Heart right ventricle (tissue), 16 donors: ENCODE measurements at regions not wholly inside any gene's neighbourhood (a gene's known extent, or its start where the extent isn't known, plus 50 kb on each side); places are given as distances from the start of the nearest gene placed in this dataset.
"Not testable (repeated sequence)": the region's sequence is repeated elsewhere in the genome, so short reads cannot be mapped to it uniquely, and the experiment has no call there.

Source experiments
- ATAC-seq, 8 donors: fragments of 200-7000 bp; cut with Tn5 transposase; one replicate each; pipeline ENCODE4 v1.9.1; 2020; ENCODE audit warnings: mild to moderate bottlenecking in 8 of 8, moderate library complexity in 8 of 8, moderate number of reproducible peaks in 1 of 8
- DNase-seq, 2 donors: peaks; one replicate each; pipeline ENCODE4 v3.0.0-alpha.2; 2020
- H3K27ac ChIP-seq, 10 donors: fragments of 200-600 bp; sonication (generic) in 2 of 10; one replicate each; pipeline versions ENCODE4 v1.5.0 to v1.8.0; 2020 to 2022; ENCODE audit warnings: mild to moderate bottlenecking in 3 of 10
- H3K27me3 ChIP-seq, 7 donors: fragments of 200-600 bp; one replicate each; pipeline ENCODE4 v1.8.0; 2021 to 2022; ENCODE audit warnings: mild to moderate bottlenecking in 2 of 7
- H3K36me3 ChIP-seq, 9 donors: fragments of 200-600 bp; sonication (generic) in 1 of 9; one replicate each; pipeline versions ENCODE4 v1.5.0 to v1.8.0; 2020 to 2022; ENCODE audit warnings: mild to moderate bottlenecking in 2 of 9
- H3K4me1 ChIP-seq, 9 donors: fragments of 200-600 bp; sonication (generic) in 1 of 9; one replicate each; pipeline versions ENCODE4 v1.5.0 to v1.8.0; 2020 to 2022; ENCODE audit warnings: mild to moderate bottlenecking in 4 of 9
- H3K4me3 ChIP-seq, 10 donors: fragments of 200-600 bp; sonication (generic) in 2 of 10; one replicate each; pipeline versions ENCODE4 v1.5.0 to v1.8.0; 2020 to 2022; ENCODE audit warnings: mild to moderate bottlenecking in 7 of 10, moderate library complexity in 2 of 10
- H3K9me3 ChIP-seq, 11 donors: fragments of 200-600 bp in 10 of 11; sonication (generic) in 2 of 11; one replicate each; pipeline versions ENCODE4 v1.5.0 to v1.8.0; 2013 to 2022; ENCODE audit warnings: mild to moderate bottlenecking in 2 of 11, control low read depth in 1 of 11, moderate library complexity in 1 of 11
- WGBS, 2 donors: extraction: QIAGEN DNeasy Blood & Tissue Kit; methylation state at CpG; one replicate each; pipeline ENCODE4 v1.1.7; 2013; ENCODE audit warnings: inconsistent platforms in 1 of 2; 5-methylcytosine and 5-hydroxymethylcytosine counted together
- intact Hi-C, 10 donors: fragments of 100-400 bp; cut with DNase I; formaldehyde crosslinking; loops; one replicate each; pipeline versions ENCODE4 v1.11.1 to v1.14.2; 2022
- donor health status: Arrhythmogenic right ventricular cardiomyopathy.
- donor health status: ischemic (EF 13 %, LVEDD 7.1; RV severe dilation, severe dysfunction).
- donor health status: healthy with polysubstance abuse.
- donor health status: DM: no; HTN: yes; CAD: no.
- donor health status: DM: no; HTN: no; CAD: no.
- donor health status: ischemic (EF 25% LVEDD 6.9; RV normal size, moderate dysfunction).
- donor health status: ischemic (EF 25% LVEDD 5.7; RV mildly dilated, moderate dysfunction).
- donor health status: healthy.
- donor health status: DM: yes; HTN: yes; CAD: no.
- donor health status: Ischemic cardiomyopathy.
- donor health status: ischemic (EF 35%, LVEDD 5.7; RV mildly dilated, moderate dysfunction).
- donor health status: nonischemic (EF 11% LVEDD 7.7; RV severe dilation, severe dysfunction).
- donor health status: DM: yes; HTN: yes; CAD: no.
- donor health status: PGD.
- donor health status: ischemic (EF 29% LVEDD 5.4; RV normal size, mild dysfunction).
- donor health status: nonischemic (EF 23%, LVEDD 6.1; RV moderate dilation, normal function).

DNA sequence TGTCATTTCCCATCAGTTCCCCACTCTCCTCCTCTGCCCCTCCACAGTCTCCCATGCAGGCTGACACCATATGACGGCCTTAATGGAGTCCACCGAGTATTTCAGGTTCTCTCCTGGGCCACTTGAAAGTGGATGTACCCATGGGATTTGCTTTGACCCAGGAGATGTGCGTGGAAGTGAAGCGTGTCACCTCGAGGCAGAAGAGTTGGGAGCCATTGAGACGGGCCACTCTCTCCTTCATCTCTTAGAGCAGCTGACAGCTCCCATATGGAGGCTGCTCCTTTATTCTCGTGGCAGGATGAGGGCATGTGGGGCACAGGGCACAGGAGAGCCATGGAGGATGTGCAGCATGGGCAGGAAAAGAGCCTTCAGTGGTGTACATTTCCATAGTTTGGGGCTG is 144.7 kb upstream of the CRYM start:
- H3K27ac ChIP-seq, H3K4me1 ChIP-seq, intact Hi-C loops, H3K36me3 ChIP-seq, H3K4me3 ChIP-seq, ATAC-seq, H3K27me3 ChIP-seq, H3K9me3 ChIP-seq: not testable (repeated sequence)
- WGBS, 2 donors, result 86 to 93% methylated on average over 4 of the region's 7 CpGs
- peak in 1 of 2 donors; percentile 3 for DNase-seq

DNA sequence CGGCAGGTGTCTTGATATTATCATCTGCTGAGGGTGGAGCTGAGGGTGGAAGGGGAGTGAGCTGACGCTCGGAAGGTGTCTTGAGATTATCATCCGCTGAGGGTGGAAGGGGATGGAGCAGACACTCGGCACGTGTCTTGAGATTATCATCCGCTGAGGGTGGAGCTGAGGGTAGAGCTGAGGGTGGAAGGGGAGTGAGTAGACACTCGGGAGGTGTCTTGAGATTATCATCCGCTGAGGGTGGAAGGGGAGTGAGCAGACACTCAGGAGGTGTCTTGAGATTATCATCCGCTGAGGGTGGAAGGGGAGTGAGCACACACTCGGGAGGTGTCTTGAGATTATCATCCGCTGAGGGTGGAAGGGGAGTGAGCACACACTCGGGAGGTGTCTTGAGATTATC is 126.6 kb upstream of the CRYM start:
- H3K4me3 ChIP-seq, ATAC-seq, H3K4me1 ChIP-seq, H3K27me3 ChIP-seq, H3K36me3 ChIP-seq, DNase-seq, intact Hi-C loops, H3K27ac ChIP-seq, H3K9me3 ChIP-seq: not testable (repeated sequence)
- 88% methylated on average over 4 of the region's 13 CpGs; no CpG with 5 or more reads in 1 of the 2 donors for WGBS, 2 donors

DNA sequence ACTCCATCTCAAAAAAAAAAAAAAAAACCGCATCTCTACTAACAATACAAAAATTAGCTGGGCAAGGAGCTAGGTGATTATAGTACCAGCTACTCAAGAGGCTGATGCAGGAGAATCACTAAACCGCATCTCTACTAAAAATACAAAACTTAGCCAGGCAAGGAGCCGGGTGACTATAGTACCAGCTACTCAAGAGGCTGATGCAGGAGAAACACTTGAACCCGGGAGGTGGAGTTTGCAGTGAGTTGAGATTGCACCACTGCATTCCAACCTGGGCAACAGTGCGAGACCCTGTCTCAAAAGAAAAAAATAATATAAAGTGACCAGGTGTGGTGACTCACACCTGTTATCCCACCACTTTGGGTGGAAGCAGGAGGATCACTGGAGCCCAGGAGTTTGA is 119.8 kb upstream of the CRYM start:
- H3K36me3 ChIP-seq, DNase-seq, ATAC-seq, H3K27me3 ChIP-seq, H3K4me1 ChIP-seq, intact Hi-C loops, H3K27ac ChIP-seq, H3K9me3 ChIP-seq, H3K4me3 ChIP-seq: not testable (repeated sequence)
- 88 to 89% methylated on average over 4 to 5 of the region's 5 CpGs for WGBS, 2 donors

DNA sequence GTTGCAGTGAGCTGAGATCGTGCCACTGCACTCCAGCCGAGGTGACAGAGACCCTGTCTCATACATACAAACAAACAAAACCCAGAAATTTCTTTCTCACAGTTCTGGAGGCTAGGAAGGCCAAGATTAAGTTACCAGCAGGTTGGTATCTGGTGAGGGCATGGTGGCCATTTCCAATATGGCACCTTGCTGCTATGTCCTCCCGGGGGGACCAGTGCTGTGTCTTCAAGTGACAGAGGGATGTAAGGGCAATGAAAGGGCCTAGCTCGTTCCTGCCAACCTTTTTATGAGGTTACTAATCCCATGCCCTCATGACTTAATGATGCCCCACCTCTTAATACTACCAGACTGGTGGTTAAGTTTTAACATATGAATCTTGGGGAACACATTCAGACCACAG is 118.5 kb upstream of the CRYM start:
- intact Hi-C loops, H3K4me3 ChIP-seq, H3K9me3 ChIP-seq, H3K4me1 ChIP-seq, H3K27me3 ChIP-seq, DNase-seq, H3K27ac ChIP-seq, H3K36me3 ChIP-seq: not testable (repeated sequence)
- WGBS, 2 donors, result 94% methylated on average over 2 of the region's 4 CpGs; no CpG with 5 or more reads in 1 of the 2 donors
- peak in 1 of 8 donors; percentile 53 for ATAC-seq

DNA sequence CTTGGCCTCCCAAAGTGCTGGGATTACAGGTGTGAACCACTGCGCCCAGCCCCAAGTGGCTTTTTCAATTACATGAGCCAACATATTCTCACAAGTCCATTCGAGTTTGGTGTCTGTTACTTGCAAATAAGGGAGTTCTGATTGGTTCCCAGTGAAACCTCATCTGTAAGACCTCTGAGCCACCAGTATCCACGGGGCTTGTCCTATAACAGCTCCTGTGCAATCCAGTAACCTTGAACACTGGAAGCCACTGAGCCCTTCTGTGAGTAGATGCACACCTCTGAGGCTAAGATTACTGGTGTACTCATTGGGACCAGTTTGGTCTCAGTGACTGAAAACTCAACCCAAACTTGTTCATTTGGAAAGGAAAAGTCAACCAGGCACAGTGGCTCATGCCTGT is 112.5 kb upstream of the CRYM start:
- H3K9me3 ChIP-seq, DNase-seq, H3K36me3 ChIP-seq, ATAC-seq, H3K27ac ChIP-seq, intact Hi-C loops, H3K27me3 ChIP-seq, H3K4me3 ChIP-seq, H3K4me1 ChIP-seq: not testable (repeated sequence)
- no CpG with 5 or more reads among the region's 3 CpGs for WGBS, 2 donors

DNA sequence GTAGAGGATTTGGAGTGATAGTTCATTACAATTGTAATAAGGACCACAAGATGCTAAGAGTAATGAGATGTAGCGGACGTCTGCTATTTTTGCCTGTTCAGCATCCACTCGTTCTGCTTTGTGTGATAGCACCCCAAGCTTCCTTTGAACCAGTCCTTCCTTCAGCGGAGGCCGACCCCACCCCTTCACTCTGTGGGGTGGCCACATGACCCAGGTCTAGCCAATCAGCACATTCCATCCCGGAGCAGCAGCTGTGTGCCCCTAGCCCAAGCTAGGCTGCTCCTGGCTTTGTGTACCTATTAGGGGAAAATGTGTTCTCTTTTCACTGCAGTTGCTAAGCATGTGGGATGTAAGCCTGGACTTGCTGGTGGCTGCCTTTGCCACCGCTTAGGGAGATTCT is 111.8 kb upstream of the CRYM start:
- H3K27ac ChIP-seq, intact Hi-C loops, H3K4me1 ChIP-seq, H3K9me3 ChIP-seq, DNase-seq, H3K27me3 ChIP-seq, H3K4me3 ChIP-seq, ATAC-seq, H3K36me3 ChIP-seq: not testable (repeated sequence)
- WGBS, 2 donors, result 0 to 9% methylated on average over 2 to 3 of the region's 7 CpGs

DNA sequence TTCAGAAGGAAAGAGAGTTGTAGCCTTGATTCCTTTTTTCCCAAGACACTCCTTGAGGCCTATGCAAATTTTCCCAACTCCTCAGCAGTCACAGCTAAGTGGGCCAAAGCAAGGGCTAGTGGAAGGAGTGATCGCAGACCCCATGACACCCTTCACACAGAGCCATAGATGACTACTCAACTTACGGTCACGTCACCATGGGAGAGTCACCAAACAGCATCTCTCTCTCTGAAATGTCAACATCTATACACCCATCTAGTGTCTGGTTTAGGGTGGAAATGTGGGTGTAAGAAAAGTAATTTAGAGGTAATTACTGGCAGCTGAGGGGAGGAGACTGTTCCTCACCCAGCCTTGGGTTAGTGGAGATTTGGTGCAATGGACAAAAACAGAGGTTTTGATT is 109.7 kb upstream of the CRYM start:
- ATAC-seq, H3K4me3 ChIP-seq, H3K9me3 ChIP-seq, intact Hi-C loops, H3K36me3 ChIP-seq, H3K27ac ChIP-seq, H3K4me1 ChIP-seq, H3K27me3 ChIP-seq, DNase-seq: not testable (repeated sequence)
- 100% methylated on average over 2 of the region's 3 CpGs for WGBS, 2 donors

DNA sequence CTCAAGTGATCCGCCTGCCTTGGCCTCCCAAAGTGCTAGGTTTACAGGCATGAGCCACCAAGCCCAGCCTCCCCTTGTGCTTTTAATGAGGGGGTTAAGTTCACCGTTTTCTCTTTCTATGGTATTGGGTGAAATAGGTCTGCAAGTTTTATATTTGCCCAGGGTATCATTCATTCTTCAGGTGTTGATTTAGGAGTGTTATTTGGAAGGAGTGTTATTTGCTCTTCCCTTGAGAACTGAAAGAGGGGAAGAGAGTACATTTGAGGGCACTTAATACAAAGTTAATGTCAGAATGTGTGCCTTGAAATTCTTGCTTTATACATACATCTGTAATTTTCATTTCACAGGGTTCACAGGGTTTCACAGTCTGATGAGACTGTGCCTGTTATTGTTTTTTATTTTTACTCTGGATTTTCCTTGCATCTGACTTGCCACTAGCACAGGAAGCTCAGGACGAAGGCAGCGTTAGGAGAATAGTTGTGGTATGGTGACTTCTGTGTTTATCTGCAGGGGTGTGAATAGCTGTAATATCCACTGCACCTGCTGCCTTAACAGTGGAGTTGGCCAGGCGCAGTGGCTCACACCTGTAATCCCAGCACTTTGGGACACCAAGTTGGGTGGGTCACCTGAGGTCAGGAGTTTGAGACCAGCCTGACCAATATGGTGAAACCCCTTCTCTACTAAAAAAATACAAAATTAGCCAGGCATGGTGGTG is 108.3 kb upstream of the CRYM start:
- H3K4me1 ChIP-seq, H3K9me3 ChIP-seq, intact Hi-C loops, DNase-seq, H3K4me3 ChIP-seq, ATAC-seq, H3K36me3 ChIP-seq, H3K27me3 ChIP-seq, H3K27ac ChIP-seq: not testable (repeated sequence)
- 100% methylated on average over 1 of the region's 5 CpGs; no CpG with 5 or more reads in 1 of the 2 donors for WGBS, 2 donors

DNA sequence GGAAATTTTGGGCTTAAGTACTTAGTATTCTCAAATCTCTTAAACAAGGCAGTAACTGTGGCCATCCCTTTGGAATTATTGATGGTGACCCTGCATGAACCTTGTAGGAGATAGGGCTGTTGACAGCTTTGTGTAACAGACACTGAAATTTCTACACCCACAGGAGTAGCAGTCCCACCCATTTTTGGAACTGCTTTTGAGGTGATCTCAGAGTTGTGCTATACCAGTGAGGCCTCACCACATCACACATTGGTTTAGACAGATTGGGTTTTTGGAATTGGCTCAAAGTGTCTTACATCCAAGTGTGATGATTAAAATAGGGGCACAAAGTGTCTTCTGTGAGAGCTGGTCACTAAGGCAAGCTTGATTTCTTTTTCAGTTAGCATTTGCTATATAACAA is 105.6 kb upstream of the CRYM start:
- ATAC-seq, result peak in 2 of 8 donors; percentile 24 to 44
- H3K36me3 ChIP-seq, H3K4me3 ChIP-seq, H3K9me3 ChIP-seq, H3K4me1 ChIP-seq, DNase-seq, H3K27me3 ChIP-seq, intact Hi-C loops, H3K27ac ChIP-seq: not testable (repeated sequence)

DNA sequence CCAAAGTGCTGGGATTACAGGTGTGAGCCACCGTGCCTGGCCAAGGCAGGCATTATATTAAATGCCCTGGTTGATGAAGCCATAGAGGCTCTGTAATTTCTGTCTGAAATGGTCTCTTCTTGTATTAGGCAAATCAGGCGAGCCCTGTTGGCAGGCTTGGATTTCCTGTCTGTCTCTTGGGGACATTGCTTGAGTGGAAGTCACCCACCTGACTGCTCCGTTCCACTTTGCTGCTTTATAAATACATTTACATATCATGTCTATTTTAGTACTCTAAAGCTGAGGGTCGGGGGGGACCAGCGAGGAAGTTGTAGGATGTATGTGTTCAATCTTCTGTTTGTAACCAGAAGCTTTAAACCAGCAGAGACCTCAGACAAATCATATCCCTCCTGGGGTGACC is 101.6 kb upstream of the CRYM start:
- H3K27ac ChIP-seq, H3K9me3 ChIP-seq, ATAC-seq, H3K36me3 ChIP-seq, H3K4me1 ChIP-seq, H3K4me3 ChIP-seq, H3K27me3 ChIP-seq, DNase-seq, intact Hi-C loops: not testable (repeated sequence)
- 72 to 77% methylated on average over 3 of the region's 5 CpGs for WGBS, 2 donors

DNA sequence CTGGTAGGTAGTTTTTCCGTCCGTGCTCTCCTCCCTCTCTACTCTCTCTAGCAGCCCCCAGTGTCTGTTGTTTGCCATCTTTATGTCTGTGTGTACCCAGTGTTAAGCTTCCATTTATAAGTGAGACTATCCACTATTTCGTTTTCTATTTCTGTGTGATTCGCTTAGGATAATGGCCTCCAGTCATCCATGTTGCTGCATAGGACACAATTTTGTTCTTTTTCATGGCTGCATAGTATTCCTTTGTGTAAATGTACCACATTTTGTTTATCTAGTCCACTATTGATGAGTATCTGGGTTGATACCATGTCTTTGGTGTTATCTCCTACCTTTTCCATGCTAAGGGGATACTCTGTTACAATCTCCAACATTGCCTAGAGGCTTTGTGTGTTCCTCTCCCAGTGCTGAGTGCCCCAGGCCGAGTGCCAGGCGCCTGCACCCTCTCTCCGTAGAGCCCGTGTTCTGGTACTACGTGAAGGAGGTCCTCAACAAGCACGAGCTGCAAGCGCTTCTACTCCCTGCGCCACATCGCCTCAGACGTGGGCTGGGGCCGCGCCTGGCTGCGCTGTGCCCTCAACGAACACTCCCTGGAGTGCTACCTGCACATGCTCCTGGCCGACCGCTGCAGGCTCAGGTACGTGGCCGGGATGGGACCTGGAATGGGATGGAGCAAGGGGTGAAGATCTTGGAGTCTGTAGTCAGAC is 98.3 kb upstream of the CRYM start:
- ATAC-seq, H3K27me3 ChIP-seq, H3K4me3 ChIP-seq, DNase-seq, intact Hi-C loops, H3K4me1 ChIP-seq, H3K9me3 ChIP-seq, H3K36me3 ChIP-seq, H3K27ac ChIP-seq: not testable (repeated sequence)
- WGBS, 2 donors, result 96 to 97% methylated on average over 15 to 16 of the region's 22 CpGs

DNA sequence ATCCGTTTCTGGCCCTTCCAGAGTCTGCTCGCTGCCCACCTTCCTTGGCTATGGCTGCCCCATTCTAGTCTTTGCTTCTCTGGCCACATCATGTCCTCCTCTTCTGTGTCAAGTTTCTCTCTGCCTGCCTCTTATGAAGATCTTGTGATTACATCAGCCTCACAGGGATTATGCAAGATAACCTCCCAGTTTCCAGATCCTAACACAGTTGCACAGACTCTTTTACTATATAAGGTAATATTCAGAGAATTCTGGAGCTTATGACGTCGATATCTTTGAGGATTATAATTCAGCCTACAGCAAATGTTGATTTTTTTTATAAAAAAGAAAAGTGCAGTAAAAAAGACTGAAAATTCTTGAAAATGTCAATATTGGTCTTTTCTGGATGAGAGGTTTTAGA is 97.2 kb upstream of the CRYM start:
- H3K9me3 ChIP-seq, H3K27me3 ChIP-seq, H3K4me1 ChIP-seq, H3K4me3 ChIP-seq, intact Hi-C loops, DNase-seq, H3K36me3 ChIP-seq, H3K27ac ChIP-seq: not testable (repeated sequence)
- 77 to 86% methylated on average over 2 of the region's 4 CpGs for WGBS, 2 donors
- ATAC-seq, result peak in 1 of 8 donors; percentile 70
